ENCODE measurements at regions not wholly inside any gene's neighbourhood (a gene's known extent, or its start where the extent isn't known, plus 50 kb on each side); places are given as distances from the start of the nearest gene placed in this dataset.

DNA sequence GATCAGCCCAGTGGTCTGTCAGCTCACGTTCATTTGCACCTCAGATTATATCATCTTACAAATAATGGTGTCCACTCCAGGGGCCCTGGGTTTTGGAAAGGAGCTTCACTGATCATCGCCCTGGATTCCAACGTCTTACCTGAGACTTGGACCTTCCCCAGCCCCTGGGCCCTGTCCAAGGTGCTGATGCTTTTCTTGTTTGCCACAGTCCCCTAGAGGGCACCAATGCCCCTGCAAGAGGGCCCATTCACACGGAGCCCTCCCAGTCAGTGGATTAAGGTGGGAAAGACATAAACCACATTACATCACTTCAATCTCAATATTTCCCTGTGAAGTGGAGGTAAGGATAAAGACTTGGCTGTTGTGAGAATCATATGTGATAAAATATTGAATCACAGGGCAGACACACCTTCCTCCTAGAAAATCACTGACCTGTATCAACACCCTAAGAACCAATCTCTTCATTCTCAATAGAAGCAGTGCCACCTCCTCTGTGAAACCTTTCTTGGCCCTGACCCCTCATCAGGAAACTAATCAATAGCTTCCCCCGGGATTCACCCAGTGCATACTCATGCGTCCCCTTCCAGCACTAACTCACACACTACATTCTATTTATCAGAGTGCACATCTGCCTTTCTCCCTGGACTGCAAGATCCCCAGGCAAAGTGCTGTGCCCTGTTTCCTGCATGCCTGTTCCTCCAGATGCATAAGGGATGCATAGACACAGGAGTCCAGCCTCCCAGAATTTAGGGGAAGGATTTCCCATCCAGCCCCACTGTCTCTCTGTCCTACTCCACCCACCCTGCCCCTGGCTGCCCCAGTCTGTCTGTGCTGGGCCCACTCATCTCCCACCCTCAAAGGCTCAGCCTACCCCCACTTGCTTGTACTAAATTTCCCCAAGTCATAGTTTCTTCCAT lies 167.0 kb downstream of the BUD13 start (continued):
- TF ChIP-seq ZNF792 (CRISPR knock-in tag; IDR thresholded peaks at IDR 0.05) (peak; percentile 93), TCF7 (IDR thresholded peaks at IDR 0.05; ENCODE audit: low read depth) (no peak), PHF20 (CRISPR knock-in tag; IDR thresholded peaks at IDR 0.05) (no peak), FOSL2 (CRISPR knock-in tag; IDR thresholded peaks at IDR 0.05) (peak; percentile 60), ZKSCAN8 (CRISPR knock-in tag; IDR thresholded peaks at IDR 0.05; ENCODE audit: borderline replicate concordance) (no peak), NFE2L1 (CRISPR knock-in tag; IDR thresholded peaks at IDR 0.05; ENCODE audit: borderline replicate concordance) (no peak), NCOA5 (CRISPR knock-in tag; IDR thresholded peaks at IDR 0.05) (no peak), GATAD1 (CRISPR knock-in tag; IDR thresholded peaks at IDR 0.05) (peak; percentile 46; the same call in 1 of the 2 replicates), HHEX (CRISPR knock-in tag; IDR thresholded peaks at IDR 0.05) (no peak), ZNF367 (CRISPR knock-in tag; IDR thresholded peaks at IDR 0.05; ENCODE audit: borderline replicate concordance) (no peak), HMGA1 (CRISPR knock-in tag; conservative IDR thresholded peaks at IDR 0.05) (no peak), ETV5 (CRISPR knock-in tag; IDR thresholded peaks at IDR 0.05; ENCODE audit: borderline replicate concordance) (peak; percentile 40; the same call in 1 of the 2 replicates), ZNF768 (CRISPR knock-in tag; IDR thresholded peaks at IDR 0.05) (no peak), MIER2 (CRISPR knock-in tag; IDR thresholded peaks at IDR 0.05) (peak; percentile 100)
- TF ChIP-seq, protein P1, sequence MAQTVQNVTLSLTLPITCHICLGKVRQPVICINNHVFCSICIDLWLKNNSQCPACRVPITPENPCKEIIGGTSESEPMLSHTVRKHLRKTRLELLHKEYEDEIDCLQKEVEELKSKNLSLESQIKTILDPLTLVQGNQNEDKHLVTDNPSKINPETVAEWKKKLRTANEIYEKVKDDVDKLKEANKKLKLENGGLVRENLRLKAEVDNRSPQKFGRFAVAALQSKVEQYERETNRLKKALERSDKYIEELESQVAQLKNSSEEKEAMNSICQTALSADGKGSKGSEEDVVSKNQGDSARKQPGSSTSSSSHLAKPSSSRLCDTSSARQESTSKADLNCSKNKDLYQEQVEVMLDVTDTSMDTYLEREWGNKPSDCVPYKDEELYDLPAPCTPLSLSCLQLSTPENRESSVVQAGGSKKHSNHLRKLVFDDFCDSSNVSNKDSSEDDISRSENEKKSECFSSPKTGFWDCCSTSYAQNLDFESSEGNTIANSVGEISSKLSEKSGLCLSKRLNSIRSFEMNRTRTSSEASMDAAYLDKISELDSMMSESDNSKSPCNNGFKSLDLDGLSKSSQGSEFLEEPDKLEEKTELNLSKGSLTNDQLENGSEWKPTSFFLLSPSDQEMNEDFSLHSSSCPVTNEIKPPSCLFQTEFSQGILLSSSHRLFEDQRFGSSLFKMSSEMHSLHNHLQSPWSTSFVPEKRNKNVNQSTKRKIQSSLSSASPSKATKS (CRISPR knock-in tag; IDR thresholded peaks at IDR 0.05): no peak
- TF ChIP-seq, protein P2, sequence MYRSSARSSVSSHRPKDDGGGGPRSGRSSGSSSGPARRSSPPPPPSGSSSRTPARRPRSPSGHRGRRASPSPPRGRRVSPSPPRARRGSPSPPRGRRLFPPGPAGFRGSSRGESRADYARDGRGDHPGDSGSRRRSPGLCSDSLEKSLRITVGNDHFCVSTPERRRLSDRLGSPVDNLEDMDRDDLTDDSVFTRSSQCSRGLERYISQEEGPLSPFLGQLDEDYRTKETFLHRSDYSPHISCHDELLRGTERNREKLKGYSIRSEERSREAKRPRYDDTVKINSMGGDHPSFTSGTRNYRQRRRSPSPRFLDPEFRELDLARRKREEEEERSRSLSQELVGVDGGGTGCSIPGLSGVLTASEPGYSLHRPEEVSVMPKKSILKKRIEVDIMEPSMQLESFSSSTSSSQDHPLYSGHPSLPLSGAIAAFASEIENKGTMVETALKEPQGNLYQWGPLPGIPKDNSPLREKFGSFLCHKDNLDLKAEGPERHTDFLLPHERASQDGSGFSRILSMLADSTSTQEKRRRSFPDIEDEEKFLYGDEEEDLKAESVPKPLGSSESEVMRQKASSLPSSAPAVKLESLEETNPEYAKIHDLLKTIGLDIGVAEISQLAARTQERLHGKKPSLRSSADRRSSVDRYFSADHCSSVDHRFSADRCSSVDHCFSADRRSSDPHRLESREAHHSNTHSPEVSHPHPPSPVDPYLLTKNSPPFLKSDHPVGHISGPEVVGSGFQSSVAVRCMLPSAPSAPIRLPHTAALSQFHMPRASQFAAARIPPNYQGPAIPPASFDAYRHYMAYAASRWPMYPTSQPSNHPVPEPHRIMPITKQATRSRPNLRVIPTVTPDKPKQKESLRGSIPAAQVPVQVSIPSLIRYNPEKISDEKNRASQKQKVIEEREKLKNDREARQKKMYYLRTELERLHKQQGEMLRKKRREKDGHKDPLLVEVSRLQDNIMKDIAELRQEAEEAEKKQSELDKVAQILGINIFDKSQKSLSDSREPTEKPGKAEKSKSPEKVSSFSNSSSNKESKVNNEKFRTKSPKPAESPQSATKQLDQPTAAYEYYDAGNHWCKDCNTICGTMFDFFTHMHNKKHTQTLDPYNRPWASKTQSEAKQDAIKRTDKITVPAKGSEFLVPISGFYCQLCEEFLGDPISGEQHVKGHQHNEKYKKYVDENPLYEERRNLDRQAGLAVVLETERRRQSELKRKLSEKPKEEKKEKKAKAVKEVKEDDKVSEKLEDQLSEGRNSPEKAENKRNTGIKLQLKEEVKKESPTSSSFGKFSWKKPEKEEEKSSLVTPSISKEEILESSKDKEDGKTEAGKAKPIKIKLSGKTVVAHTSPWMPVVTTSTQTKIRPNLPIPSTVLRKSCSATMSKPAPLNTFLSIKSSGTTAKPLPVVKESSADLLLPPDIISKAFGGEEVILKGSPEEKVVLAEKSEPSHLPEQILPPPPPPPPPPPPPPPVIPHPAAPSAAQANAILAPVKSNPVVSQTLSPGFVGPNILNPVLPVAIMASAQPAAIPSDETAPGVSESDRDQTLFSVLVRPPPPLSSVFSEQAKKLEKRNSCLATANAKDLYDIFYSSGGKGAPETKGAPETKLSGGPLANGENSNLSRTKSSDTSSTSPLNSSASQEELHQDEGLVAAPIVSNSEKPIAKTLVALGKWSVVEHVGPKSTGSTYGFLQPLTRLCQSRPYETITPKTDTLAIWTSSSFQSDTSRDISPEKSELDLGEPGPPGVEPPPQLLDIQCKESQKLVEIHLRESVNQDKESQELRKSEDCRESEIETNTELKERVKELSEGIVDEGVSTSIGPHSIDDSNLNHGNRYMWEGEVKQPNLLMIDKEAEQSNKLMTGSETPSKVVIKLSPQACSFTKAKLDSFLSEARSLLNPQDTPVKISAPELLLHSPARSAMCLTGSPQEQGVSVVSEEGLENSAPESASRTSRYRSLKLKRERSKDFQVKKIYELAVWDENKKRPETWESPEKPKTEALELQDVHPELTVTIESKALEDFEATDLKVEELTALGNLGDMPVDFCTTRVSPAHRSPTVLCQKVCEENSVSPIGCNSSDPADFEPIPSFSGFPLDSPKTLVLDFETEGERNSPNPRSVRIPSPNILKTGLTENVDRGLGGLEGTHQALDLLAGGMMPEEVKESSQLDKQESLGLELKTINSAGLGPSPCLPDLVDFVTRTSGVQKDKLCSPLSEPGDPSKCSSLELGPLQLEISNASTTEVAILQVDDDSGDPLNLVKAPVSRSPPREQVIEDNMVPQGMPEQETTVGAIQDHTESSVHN (CRISPR knock-in tag; IDR thresholded peaks at IDR 0.05): no peak
- TF ChIP-seq, protein P3, sequence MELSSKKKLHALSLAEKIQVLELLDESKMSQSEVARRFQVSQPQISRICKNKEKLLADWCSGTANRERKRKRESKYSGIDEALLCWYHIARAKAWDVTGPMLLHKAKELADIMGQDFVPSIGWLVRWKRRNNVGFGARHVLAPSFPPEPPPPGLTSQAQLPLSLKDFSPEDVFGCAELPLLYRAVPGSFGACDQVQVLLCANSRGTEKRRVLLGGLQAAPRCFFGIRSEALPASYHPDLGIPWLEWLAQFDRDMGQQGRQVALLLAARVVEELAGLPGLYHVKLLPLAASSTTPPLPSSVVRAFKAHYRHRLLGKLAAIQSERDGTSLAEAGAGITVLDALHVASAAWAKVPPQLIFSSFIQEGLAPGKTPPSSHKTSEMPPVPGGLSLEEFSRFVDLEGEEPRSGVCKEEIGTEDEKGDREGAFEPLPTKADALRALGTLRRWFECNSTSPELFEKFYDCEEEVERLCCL (CRISPR knock-in tag; IDR thresholded peaks at IDR 0.05; ENCODE audit: borderline replicate concordance): no peak
- TF ChIP-seq, protein P4, sequence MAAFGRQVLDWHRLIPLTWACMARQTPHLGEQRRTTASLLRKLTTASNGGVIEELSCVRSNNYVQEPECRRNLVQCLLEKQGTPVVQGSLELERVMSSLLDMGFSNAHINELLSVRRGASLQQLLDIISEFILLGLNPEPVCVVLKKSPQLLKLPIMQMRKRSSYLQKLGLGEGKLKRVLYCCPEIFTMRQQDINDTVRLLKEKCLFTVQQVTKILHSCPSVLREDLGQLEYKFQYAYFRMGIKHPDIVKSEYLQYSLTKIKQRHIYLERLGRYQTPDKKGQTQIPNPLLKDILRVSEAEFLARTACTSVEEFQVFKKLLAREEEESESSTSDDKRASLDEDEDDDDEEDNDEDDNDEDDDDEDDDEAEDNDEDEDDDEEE (CRISPR knock-in tag; IDR thresholded peaks at IDR 0.05): no peak

All from HepG2 (cell line).